Stimulated activated CD4-positive, alpha-beta T cell treated with anti-CD3 and anti-CD28 coated beads, Interleukin-1b, Interleukin-23, amount 100 ng/mL, for 4 hours (primary cell): ENCODE measurements at regions not wholly inside any gene's neighbourhood (a gene's known extent, or its start where the extent isn't known, plus 50 kb on each side); places are given as distances from the start of the nearest gene placed in this dataset.
"Not testable (repeated sequence)": the region's sequence is repeated elsewhere in the genome, so short reads cannot be mapped to it uniquely, and the experiment has no call there.

Experiments
- DNase-seq, 2 donors: peaks; one replicate each; pipeline ENCODE4 v3.0.0-alpha.2; 2020; ENCODE audit warnings: low read depth in 2 of 2

GRCh38 chr14:58752771-58753201 lies 115.0 kb downstream of the DACT1 start:
- no peak for DNase-seq

GRCh38 chr14:58755031-58755925 lies 117.5 kb downstream of the DACT1 start:
- no peak for DNase-seq

- DNase-seq, result no peak
Measured at GRCh38 chr14:58760121-58760520, 122.4 kb downstream of the DACT1 start.

- no peak for DNase-seq
Measured at GRCh38 chr14:58762629-58763028, 124.9 kb downstream of the DACT1 start.

GRCh38 chr14:58763210-58763609 lies 125.4 kb downstream of the DACT1 start:
- no peak for DNase-seq

- DNase-seq, result no peak
Measured at GRCh38 chr14:58765418-58765831, 127.7 kb downstream of the DACT1 start.

- DNase-seq, result no peak
Measured at GRCh38 chr14:58765843-58766242, 128.1 kb downstream of the DACT1 start.

GRCh38 chr14:58769011-58769643 lies 131.4 kb downstream of the DACT1 start:
- DNase-seq, result no peak

GRCh38 chr14:58769771-58770170 lies 132.0 kb downstream of the DACT1 start:
- no peak for DNase-seq

GRCh38 chr14:58770491-58770982 lies 132.8 kb downstream of the DACT1 start:
- no peak for DNase-seq

GRCh38 chr14:58771016-58771415 lies 133.3 kb downstream of the DACT1 start:
- DNase-seq, result no peak

- DNase-seq, result no peak
Measured at GRCh38 chr14:58772116-58772515, 134.4 kb downstream of the DACT1 start.

GRCh38 chr14:58772794-58773620 lies 135.2 kb downstream of the DACT1 start:
- no peak for DNase-seq

GRCh38 chr14:58774531-58774930 lies 136.8 kb downstream of the DACT1 start:
- no peak for DNase-seq

- not testable (repeated sequence) for DNase-seq
Measured at GRCh38 chr14:58775130-58775529, 137.4 kb downstream of the DACT1 start.

- DNase-seq, result no peak
Measured at GRCh38 chr14:58776516-58776915, 138.8 kb downstream of the DACT1 start.

GRCh38 chr14:58777541-58777979 lies 139.8 kb downstream of the DACT1 start:
- no peak for DNase-seq

GRCh38 chr14:58778202-58778601 lies 140.4 kb downstream of the DACT1 start:
- DNase-seq, result no peak

- DNase-seq, result no peak
Measured at GRCh38 chr14:58779376-58779775, 141.6 kb downstream of the DACT1 start.

GRCh38 chr14:58780185-58780584 lies 142.4 kb downstream of the DACT1 start:
- DNase-seq, result no peak

GRCh38 chr14:58780605-58781004 lies 142.8 kb downstream of the DACT1 start:
- no peak for DNase-seq

GRCh38 chr14:58782011-58782410 lies 144.2 kb downstream of the DACT1 start:
- no peak for DNase-seq
